CD1c-positive myeloid dendritic cell (primary cell): ENCODE measurements at regions not wholly inside any gene's neighbourhood (a gene's known extent, or its start where the extent isn't known, plus 50 kb on each side); places are given as distances from the start of the nearest gene placed in this dataset.
"Not testable (repeated sequence)": the region's sequence is repeated elsewhere in the genome, so short reads cannot be mapped to it uniquely, and the experiment has no call there.

Experiments used
- DNase-seq: peaks from one replicate; pipeline ENCODE4 v3.0.0-alpha.2; 2016; ENCODE audit errors: extremely low spot score

DNA sequence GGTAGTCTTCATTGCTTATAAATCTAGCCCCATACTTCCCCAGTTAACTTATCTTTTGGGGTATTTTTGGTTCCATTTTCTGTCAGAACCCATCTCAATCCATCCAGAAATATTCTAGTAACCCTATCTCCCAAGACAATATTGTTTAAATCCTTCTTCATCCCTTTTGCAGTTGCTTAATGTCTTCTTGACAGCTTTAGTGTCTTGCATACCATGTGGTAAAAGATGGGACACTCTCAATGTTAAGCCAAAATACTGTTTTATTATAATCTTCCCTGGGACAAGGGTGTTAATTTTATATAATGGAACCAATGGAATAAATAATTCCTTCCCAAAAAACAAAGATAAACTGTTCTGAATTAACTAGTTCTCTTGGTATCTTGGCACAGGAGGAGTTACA lies 450.2 kb downstream of the CCER1 start:
- DNase-seq, result no peak

DNA sequence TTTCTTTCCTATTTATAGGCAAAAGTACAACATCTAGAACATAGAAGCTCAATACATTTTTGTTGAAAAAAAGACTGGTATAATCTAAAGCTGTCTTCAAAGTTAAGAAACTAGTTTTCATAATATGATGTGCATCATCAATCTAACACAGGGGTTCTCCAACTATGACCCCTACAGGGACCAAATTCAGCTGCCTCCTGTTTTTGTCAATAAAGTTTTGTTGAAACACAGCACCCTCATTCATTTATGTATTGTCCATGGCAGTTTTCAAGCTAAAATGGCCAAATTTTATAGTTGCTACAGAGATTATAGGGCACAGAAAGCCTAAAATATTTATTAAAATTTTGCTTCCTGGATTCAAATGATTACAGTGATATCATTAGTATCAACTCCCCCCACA lies 452.9 kb downstream of the CCER1 start:
- DNase-seq, result no peak

DNA sequence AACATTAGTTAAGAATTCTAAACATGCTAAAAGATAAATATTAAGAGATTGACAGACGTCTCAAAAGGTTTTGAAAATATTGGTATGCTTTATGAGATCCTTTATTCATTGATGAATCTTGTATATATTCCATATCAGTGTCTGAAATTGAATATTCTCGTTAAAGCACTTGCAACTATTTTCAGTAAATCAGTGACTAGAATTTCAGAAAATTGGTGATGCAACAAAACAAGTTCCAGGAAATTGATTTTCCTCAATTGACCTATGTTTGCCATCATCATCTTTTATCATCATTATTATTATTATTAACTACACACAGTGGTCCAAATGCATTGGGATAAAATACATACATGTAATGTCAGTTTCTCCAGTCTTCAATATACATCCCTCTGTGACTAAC lies 453.6 kb downstream of the CCER1 start:
- DNase-seq, result no peak

DNA sequence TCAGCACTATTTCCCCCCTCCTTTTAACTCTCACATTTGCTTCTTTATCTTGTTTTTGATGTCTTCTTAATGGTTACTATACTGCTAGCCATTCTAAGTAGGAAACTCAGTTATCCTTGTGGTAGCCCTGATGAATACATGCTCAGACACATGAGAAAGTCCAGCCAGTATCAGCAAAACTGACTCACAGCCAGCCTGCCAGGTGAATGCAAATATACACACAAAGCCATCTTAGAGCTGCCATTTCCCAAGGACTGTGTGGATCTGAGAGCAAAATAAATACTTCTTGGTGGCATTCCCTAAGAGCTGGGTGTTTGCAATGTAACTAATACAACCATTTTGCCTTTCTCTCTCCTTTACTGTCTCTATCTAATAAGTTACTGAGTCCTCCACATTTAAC lies 455.2 kb downstream of the CCER1 start:
- no peak for DNase-seq

DNA sequence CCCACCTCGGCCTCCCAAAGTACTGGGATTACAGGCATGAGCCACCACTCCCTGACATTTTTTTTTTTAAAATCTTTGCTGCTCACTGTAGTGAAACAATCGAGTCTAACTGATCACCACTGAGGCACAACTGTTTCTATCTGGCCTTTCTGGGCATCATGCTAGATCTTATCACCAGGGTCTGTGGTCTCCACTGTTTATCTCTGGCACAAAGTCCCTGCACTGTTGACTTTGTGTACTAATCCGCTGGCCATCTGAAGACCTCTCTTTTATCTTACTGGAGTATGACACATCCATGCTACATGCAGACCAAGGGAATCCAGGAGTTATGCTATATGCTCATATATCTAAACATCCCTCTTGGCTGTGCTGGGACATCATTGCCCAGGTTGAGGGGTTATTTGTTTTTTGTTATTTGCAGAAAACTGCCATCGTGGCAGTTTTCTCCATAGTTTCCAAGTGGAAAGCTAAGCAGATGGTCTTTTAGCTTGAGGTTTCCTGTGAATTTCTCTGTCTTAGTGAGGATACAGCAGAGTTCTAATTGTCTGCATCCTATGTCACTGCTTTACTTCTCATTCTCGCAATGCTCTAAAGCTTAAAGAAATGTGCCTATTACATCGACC lies 456.9 kb downstream of the CCER1 start:
- no peak for DNase-seq

DNA sequence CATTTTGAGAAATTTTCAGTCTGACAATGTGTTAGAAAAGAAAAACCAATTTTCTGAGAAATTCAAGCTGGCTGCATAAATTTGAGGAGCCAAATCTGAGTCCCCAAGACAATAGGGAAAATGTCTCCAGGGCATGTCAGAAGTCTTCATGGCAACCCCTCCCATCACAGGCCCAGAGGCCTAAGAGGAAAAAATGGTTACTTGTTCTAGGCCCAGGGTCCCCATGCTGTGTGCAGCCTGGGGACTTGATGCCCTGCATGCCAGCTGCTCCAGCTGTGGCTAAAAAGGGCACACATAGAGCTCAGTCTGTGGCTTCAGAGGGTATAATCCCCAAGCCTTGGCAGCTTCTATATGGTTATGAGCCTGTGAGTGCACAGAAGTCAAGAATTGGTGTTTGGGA lies 464.6 kb downstream of the CCER1 start:
- no peak for DNase-seq

DNA sequence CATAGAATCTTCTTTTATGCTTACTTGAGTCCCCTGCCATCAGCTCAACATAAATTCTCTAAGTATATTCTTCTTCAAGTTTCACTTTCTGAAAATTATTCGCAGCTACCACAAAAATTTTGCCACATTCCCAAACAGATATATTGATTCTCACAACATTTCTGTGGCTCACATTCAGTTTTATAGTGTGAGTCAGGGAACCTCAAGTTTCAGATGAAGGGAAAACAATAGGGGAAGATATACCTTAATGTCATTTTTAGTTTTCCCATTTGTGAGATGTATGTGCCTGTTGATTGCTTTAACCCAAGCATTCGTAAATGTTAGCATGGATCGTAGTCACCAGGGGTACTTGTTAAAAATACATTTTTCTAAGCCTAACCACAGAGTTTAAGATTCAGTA lies 465.8 kb downstream of the CCER1 start:
- no peak for DNase-seq

DNA sequence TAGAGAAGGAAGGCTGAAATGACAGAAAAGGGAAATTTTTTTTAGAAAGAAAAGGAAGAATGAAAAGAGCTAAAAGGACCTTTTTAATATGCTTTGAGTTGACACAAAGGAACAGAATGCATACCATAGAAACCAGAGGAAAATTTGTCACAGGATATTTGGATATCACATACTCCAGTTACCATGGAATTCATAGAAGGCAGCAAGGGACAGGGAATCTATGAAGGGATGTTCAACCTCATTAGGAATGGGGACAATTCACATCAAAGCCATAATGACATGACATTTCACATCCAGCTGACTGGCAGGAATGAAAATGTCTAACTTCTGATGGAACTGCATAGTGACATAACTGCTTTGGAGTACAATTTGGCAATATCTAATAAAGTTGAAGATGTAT lies 469.4 kb downstream of the CCER1 start:
- no peak for DNase-seq

DNA sequence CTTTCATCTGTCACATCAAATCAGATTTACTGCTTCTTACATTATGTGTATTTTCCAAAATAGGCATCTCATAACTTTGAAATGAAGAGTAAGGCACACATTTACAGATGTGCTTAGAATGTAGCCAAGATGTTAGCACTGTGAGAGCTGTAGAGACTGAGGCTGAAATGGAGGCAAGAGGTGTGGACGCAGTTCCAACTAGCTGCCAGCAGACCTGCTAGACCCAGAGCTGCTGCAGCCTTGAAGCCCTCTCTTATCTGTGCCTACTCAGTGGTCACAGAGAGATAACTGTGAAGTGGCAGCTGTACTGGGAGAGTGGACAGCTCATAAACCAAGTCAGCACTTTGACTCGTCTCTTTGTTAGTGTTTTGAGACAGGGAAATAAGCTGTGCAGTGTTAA lies 470.9 kb downstream of the CCER1 start:
- no peak for DNase-seq

DNA sequence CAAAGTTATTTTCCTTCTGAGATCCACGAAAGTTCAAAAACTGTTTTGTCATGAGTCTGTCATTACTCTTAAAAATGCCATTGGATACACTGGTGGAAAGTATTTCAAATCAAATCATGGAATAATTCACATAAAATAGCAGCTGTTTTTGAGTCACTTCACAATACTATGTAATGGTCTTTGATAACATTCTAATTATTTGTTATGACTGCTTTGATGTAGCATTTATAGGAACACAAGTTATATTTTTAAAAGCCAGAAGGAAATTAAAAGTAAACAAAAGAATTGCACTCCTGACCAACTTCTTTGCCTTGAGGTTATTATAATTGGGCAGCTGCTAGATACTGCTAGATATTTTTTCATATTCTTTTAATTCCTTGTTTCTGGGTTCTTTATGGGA lies 473.2 kb downstream of the CCER1 start:
- DNase-seq, result no peak

DNA sequence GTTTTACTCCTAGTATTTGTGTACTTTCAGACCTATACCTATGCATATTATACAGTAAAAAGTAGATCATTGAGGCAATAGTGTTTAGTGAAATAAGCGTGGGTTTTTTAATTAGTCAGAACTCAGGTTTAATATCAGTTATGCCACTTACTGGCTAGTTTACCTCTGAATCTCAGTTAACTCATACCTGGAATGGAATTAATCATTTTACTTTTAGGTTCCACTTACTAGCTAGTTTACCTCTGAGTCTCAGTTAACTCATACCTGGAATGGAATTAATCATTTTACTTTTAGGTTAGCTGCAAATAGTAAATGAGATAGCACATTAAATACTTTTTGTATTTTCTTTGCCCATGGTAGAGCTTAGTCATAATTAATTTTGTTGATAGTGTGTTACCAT lies 475.7 kb downstream of the CCER1 start:
- no peak for DNase-seq

DNA sequence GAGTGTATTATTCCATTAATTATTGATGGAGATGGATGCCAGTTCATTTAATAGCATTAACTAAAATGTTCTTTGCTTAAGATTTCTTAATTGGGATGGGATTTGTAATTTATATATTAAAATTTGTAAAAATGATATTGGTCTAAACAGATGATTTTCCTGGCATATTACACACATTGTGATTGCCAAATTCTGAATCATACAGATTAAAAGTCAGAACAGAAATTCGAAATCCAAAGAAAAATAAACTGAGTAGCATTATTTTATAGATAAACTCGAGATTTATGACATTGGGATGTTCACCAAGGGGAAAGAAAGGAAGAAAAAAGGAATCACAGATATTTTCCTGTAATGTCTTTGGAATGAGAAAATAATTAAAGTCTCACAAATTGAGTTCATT lies 481.1 kb downstream of the CCER1 start:
- DNase-seq, result no peak

DNA sequence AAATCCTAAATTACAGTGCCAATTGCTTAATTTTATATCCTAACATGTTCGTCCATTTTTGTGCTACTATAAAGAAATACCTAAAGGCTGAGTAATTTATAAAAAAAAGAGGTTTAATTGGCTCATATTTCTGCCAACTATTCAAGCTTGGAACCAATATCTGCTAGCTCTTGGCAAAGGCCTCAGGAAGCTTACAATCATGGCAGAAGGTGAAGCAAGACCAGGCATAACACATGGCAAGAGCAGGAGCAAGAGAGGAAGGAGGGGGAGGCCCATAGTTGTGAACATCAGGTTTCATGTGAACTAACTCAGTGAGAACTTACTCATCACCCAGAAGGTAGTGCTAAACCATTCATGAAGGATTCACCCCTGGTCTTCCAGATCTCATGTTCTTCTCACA lies 494.3 kb downstream of the CCER1 start:
- DNase-seq, result no peak

DNA sequence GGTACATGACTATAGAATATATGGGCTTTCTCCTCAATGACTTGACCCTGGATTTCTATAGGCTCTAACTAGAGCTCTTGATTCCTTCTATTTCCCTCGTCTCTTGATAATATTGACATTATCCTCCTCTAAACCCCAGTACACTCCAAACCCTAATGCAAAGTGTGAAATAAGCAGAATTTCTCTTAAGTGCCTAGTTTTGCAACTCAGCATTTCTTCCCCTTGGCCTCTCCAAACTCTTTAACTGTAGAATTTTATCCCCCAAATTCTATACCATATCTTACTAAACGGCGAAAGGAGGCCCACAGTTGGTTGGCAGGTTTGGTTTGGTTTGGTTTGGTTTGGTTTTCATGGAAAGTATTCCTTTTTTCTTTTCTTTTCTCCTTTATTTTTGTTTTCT lies 498.7 kb downstream of the CCER1 start:
- DNase-seq, result no peak

DNA sequence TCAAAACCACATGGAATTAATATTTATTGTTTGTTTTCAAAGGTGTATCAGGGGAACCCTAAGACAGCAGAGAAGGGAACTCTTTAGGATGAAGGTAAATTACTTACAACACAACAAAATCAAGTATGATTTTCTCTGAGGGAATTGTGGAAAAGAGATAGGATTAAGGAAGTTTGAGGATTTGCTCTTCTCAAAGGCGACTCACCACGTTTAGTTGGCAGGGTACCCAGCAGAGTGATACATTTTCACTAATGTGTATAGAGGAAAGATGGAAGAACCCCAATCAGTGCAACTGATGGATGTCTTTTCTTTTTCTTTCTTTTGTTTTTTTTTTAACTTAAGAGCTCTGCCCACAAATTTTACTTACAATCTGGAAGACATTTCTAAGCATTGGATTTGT lies 499.2 kb downstream of the CCER1 start:
- DNase-seq, result no peak

DNA sequence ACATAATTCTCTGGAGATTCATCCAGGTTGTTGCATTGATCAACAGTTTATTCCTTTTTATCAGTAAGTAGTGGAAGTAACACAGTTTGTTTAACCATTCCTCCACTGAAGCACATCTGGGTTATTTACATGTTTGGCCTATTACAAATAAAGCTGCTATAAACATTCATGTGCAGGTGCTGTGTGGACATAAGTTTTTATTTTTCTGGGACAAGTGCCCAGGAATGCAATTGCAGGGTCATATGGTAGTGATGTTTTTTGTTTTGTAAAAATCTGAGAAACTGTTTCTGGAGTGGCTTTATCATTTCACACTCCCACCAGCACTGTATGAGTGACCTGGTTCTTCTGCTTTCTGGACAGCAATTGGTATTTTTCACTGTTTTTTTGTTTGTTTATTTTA lies 505.4 kb downstream of the CCER1 start:
- DNase-seq, result no peak

DNA sequence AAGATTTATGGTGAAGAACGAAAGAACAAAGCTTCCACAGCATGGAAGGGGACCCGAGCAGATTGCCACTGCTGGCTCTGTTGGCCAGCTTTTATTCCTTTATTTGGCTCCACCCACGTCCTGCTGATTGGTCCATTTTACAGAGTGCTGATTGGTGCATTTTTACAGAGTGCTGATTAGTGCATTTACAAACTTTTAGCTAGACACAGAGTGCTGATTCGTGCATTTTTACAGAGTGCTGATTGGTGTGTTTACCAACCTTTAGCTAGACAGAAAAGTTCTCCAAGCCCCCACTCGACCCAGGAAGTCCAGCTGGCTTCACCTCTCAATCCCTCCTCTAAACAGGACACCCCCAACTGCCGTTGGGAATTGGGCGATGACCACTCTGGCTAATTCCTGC lies 511.5 kb downstream of the CCER1 start:
- DNase-seq, result not testable (repeated sequence)

DNA sequence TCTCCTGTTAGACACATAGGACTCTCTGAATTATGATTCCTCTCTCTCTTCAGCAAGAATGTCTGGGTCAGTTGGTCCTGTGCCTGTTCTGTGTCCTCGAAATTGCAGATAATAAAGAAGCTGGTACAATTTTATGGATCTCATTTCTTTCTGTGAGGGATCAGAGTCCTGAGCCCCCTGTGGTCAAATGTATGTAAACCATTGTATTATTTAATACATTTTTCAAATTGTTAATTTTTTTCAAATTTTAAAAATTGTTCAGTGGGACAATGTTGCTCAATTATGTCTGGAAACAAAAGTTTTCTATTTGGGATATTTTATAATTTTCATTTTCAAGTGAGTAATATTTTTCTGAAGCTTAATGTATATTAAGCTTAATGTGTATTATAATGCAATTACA lies 513.5 kb downstream of the CCER1 start:
- DNase-seq, result no peak

DNA sequence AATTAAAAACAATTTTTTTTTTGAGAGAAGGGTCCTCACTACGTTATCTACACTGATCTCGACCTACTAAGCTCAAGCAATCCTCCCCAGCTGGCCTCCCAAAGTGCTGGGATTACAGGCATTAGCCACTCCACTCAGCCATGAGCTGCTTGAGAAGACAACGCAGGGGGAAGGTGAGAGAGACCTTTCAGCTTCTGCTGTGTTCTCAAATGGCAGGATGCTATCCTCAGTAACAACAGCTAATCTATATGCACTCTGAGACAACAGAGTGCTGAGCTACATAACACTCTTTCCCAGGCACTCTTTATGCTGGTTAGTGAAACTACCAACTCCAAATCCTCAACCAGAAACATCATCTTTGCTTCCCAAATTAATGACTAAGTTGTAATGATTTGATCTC lies 526.1 kb downstream of the CCER1 start:
- no peak for DNase-seq

DNA sequence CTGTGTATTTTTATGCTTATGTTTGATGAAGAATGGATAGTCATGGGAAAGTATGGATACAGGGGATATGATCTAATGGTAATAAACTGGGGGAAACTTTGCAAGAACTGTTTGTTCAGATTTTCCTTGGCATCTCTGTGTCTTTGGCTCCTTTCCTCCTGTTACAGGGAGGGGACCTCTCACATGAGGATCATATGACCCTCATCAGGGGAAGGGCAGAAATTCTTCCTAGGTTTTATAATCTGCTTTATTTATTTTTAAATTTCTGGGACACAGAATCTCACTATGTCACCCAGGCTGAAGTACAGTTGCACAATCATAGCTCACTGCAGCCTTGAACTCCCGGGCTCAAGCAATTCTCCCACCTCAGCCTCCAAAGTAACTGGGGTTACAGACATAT lies 526.5 kb downstream of the CCER1 start:
- DNase-seq, result no peak

DNA sequence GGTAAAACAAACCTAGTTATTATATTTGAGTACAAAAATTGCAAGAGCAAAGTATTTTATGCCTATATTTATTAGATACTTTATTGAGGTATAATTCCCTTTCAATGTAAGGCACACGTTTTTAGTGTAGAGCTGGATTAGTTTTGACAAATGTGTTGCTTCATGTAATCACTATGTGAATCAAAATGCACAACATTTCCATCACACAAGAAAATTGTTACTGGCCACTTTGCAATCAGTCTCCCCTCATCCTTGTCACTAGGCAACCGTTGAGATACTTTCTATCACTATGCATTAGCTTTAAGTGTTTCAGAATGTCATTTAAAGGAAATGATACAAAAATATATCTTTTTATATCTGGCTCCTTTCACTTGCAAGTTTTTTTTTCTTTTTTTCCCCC lies 531.0 kb downstream of the CCER1 start:
- no peak for DNase-seq

DNA sequence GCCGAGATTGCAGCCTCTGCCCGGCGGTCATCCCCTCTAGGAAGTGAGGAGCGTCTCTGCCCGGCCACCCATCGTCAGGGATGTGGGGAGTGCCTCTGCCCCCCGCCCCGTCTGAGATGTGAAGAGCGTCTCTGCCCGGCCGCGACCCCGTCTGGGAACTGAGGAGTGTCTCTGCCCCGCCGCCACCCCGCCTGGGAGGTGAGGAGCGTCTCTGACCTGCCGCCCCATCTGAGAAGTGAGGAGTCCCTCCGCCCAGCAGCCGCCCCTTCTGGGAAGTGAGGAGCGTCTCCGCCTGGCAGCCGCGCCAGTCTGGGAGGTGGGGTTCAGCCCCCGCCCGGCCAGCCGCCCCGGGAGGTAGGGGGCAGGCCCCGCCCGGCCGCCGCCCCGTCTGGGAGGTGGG lies 544.0 kb downstream of the CCER1 start:
- no peak for DNase-seq

DNA sequence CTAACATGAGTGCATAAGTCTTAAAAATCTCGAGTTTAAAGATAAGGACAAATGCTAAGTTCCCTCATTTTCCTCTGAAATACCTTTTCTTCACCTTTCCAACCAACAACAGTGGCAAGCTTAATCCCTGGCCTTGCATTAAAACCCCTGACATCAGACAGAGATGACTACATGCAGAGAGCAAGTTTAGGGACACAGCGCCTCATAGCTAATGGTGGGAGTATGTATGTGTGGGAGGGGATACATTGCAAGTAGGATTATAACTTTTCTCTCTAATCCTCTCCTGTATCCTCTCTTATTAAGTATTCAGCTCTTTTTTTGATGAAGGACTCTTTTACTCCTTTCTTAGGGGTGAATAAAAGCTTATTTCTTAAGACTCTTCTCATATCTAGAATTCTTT lies 547.1 kb downstream of the CCER1 start:
- no peak for DNase-seq

DNA sequence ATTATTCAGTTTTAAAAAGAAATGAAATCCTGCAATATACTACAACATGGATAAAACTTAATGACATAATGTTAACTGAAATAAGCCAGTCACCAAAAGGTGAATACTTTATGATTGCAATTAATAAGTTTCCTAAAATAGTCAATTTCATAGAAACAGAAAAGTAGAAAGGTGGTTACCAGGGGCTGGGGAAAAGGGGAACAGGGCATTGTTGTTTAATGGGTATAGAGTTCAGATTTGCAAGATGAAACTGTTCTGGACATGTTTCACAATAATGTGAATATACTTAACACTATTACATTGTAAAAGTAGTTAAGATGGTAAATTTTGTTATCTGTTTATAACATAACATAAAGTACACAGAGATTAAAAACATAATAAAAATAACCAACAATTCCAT lies 550.9 kb downstream of the CCER1 start:
- no peak for DNase-seq

DNA sequence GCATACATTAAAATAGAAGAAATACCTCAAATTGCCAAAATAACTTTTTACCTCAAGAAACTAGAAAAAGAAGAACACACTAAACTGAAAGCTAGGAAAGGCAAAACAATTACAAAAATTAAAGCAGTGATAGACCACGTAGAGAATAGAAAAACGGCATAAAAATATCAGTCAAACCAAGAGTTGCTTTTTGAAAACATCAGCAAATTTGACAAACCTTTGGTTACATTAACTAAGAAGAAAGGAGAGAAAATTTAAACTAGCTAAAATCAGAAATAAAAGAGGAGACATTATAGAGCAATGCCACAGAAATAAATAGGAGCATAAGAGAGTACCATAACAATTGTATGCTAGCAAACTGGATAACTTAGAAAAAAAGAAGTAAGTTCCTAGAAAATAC lies 553.8 kb downstream of the CCER1 start:
- DNase-seq, result no peak
